SK-N-SH treated with all-trans-retinoic acid at 6 μM for 48 hours (cell line): ENCODE measurements at regions not wholly inside any gene's neighbourhood (a gene's known extent, or its start where the extent isn't known, plus 50 kb on each side); places are given as distances from the start of the nearest gene placed in this dataset.
"Not testable (repeated sequence)": the region's sequence is repeated elsewhere in the genome, so short reads cannot be mapped to it uniquely, and the experiment has no call there.

Source experiments
- ATAC-seq: fragments of 200-7000 bp; cut with Tn5 transposase; 3 replicates; pipeline ENCODE4 v1.9.1; 2020; ENCODE audit warnings: mild to moderate bottlenecking, moderate library complexity
- BACH2 ChIP-seq: fragments of 250-450 bp; sonication (Bioruptor Pico); IDR thresholded peaks from 2 replicates; pipeline ENCODE4 v1.9.0; 2021; ENCODE audit warnings: mild to moderate bottlenecking, borderline replicate concordance
- CSDC2 ChIP-seq: fragments of 250-450 bp; sonication (Bioruptor Pico); IDR thresholded peaks from 2 replicates; pipeline ENCODE4 v1.5.0; 2020; ENCODE audit warnings: mild to moderate bottlenecking, moderate library complexity
- ESRRG ChIP-seq: fragments of 250-450 bp; sonication (Bioruptor Pico); IDR thresholded peaks from 2 replicates; pipeline ENCODE4 v1.6.1; 2021; ENCODE audit warnings: mild to moderate bottlenecking
- GLIS3 ChIP-seq: fragments of 250-450 bp; sonication (Bioruptor Pico); IDR thresholded peaks from 2 replicates; pipeline ENCODE4 v1.5.0; 2020; ENCODE audit warnings: mild to moderate bottlenecking, moderate library complexity
- ISL1 ChIP-seq: fragments of 250-450 bp; sonication (Bioruptor Pico); IDR thresholded peaks from 2 replicates; pipeline ENCODE4 v2.1.2; 2022; ENCODE audit warnings: mild to moderate bottlenecking, moderate library complexity
- OSR1 ChIP-seq: fragments of 250-450 bp; sonication (Bioruptor Pico); IDR thresholded peaks from 2 replicates; pipeline ENCODE4 v1.8.0; 2022; ENCODE audit warnings: moderate library complexity, mild to moderate bottlenecking, inconsistent platforms
- PPARA ChIP-seq: fragments of 250-450 bp; sonication (Bioruptor Pico); IDR thresholded peaks from 2 replicates; pipeline ENCODE4 v1.5.0; 2020; ENCODE audit warnings: mild to moderate bottlenecking, borderline replicate concordance
- RARB ChIP-seq: fragments of 250-450 bp; sonication (Bioruptor Pico); IDR thresholded peaks from 2 replicates; pipeline ENCODE4 v1.8.0; 2021; ENCODE audit warnings: mild to moderate bottlenecking, moderate library complexity
- SNAI2 ChIP-seq: fragments of 250-450 bp; sonication (Bioruptor Pico); IDR thresholded peaks from 2 replicates; pipeline ENCODE4 v1.5.0; 2020; ENCODE audit warnings: mild to moderate bottlenecking, moderate library complexity
- TCF4 ChIP-seq: fragments of 250-450 bp; sonication (Bioruptor Pico); IDR thresholded peaks from 2 replicates; pipeline ENCODE4 v1.8.0; 2021; ENCODE audit warnings: mild to moderate bottlenecking, moderate library complexity, borderline replicate concordance
- TOX ChIP-seq: fragments of 250-450 bp; sonication (Bioruptor Pico); IDR thresholded peaks from 2 replicates; pipeline ENCODE4 v1.8.0; 2021; ENCODE audit warnings: mild to moderate bottlenecking, moderate library complexity, borderline replicate concordance
- ZC3H10 ChIP-seq: fragments of 250-450 bp; sonication (Bioruptor Pico); IDR thresholded peaks from 2 replicates; pipeline ENCODE4 v1.5.1; 2021; ENCODE audit warnings: mild to moderate bottlenecking, moderate library complexity
- ZFP3 ChIP-seq: fragments of 250-450 bp; sonication (Bioruptor Pico); IDR thresholded peaks from 2 replicates; pipeline ENCODE4 v1.5.0; 2020; ENCODE audit warnings: mild to moderate bottlenecking, moderate library complexity
- ZFP30 ChIP-seq: fragments of 450-650 bp; formaldehyde crosslinking; IDR thresholded peaks from 2 replicates; pipeline ENCODE4 v1.5.0; 2022; ENCODE audit warnings: mild to moderate bottlenecking, moderate library complexity
- ZNF565 ChIP-seq: fragments of 450-650 bp; formaldehyde crosslinking; conservative IDR thresholded peaks from 2 replicates; pipeline ENCODE4 v1.5.0; 2020; ENCODE audit warnings: low read depth, mild to moderate bottlenecking, moderate library complexity
- ZNF70 ChIP-seq: fragments of 450-650 bp; formaldehyde crosslinking; IDR thresholded peaks from 2 replicates; pipeline ENCODE4 v1.5.0; 2020; ENCODE audit warnings: mild to moderate bottlenecking, moderate library complexity
- ZNF8 ChIP-seq: fragments of 450-650 bp; formaldehyde crosslinking; IDR thresholded peaks from 2 replicates; pipeline ENCODE4 v1.5.0; 2020; ENCODE audit warnings: mild to moderate bottlenecking, moderate library complexity
- TF ChIP-seq, protein P1 (sequence below): fragments of 250-450 bp; sonication (Bioruptor Pico); IDR thresholded peaks from 2 replicates; pipeline ENCODE4 v1.5.0; 2020; ENCODE audit warnings: mild to moderate bottlenecking, moderate library complexity
- TF ChIP-seq, protein P2 (sequence below): fragments of 250-450 bp; sonication (Bioruptor Pico); IDR thresholded peaks from 2 replicates; pipeline ENCODE4 v1.5.1; 2021; ENCODE audit warnings: mild to moderate bottlenecking, moderate library complexity
- TF ChIP-seq, protein P3 (sequence below): fragments of 250-450 bp; sonication (Bioruptor Pico); IDR thresholded peaks from 2 replicates; pipeline ENCODE4 v1.5.1; 2020; ENCODE audit warnings: low read depth, mild to moderate bottlenecking, moderate library complexity
- TF ChIP-seq, protein P4 (sequence below): fragments of 250-450 bp; sonication (Bioruptor Pico); IDR thresholded peaks from 2 replicates; pipeline ENCODE4 v1.8.0; 2020; ENCODE audit warnings: mild to moderate bottlenecking, moderate library complexity, borderline replicate concordance
- TF ChIP-seq, protein P5 (sequence below): fragments of 250-450 bp; sonication (Bioruptor Pico); IDR thresholded peaks from 2 replicates; pipeline ENCODE4 v1.8.0; 2021; ENCODE audit warnings: low read depth, mild to moderate bottlenecking, moderate library complexity, borderline replicate concordance

DNA sequence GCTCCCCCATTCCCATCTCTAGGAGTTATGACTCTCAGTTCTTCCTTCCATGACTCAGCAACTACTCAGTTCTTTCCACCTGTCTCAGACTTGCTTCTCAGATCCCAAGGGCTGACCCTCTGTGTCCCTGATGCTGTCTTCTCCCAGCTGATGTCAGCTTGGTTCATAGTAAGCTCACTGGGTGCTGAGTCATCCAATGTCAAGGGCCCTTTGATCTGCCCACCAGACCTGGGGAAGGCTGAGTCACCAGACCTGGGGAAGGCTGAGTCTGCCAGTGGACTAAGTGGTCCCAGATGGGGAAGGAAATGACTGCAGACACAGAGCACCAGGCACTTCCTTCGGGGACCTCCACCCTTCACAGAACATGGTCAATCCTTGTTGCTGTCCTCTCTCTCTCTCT, 76.1 kb upstream of the ZEB1 start:
- ATAC-seq: peak; percentile 96
- TF ChIP-seq TOX (CRISPR knock-in tag): no peak
- TF ChIP-seq OSR1: no peak
- TF ChIP-seq, protein P1, sequence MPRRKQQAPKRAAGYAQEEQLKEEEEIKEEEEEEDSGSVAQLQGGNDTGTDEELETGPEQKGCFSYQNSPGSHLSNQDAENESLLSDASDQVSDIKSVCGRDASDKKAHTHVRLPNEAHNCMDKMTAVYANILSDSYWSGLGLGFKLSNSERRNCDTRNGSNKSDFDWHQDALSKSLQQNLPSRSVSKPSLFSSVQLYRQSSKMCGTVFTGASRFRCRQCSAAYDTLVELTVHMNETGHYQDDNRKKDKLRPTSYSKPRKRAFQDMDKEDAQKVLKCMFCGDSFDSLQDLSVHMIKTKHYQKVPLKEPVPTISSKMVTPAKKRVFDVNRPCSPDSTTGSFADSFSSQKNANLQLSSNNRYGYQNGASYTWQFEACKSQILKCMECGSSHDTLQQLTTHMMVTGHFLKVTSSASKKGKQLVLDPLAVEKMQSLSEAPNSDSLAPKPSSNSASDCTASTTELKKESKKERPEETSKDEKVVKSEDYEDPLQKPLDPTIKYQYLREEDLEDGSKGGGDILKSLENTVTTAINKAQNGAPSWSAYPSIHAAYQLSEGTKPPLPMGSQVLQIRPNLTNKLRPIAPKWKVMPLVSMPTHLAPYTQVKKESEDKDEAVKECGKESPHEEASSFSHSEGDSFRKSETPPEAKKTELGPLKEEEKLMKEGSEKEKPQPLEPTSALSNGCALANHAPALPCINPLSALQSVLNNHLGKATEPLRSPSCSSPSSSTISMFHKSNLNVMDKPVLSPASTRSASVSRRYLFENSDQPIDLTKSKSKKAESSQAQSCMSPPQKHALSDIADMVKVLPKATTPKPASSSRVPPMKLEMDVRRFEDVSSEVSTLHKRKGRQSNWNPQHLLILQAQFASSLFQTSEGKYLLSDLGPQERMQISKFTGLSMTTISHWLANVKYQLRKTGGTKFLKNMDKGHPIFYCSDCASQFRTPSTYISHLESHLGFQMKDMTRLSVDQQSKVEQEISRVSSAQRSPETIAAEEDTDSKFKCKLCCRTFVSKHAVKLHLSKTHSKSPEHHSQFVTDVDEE: no peak
- TF ChIP-seq ZFP3 (CRISPR knock-in tag): no peak
- no peak for TF ChIP-seq RARB (CRISPR knock-in tag)
- TF ChIP-seq ZFP30 (CRISPR knock-in tag): no peak
- no peak for TF ChIP-seq BACH2 (CRISPR knock-in tag)
- no peak for TF ChIP-seq ZNF565 (CRISPR knock-in tag)
- no peak for TF ChIP-seq GLIS3 (CRISPR knock-in tag)
- TF ChIP-seq ESRRG (CRISPR knock-in tag): no peak
- no peak for TF ChIP-seq SNAI2 (CRISPR knock-in tag)
- TF ChIP-seq ISL1 (CRISPR knock-in tag): no peak
- no peak for TF ChIP-seq ZNF70 (CRISPR knock-in tag)
- TF ChIP-seq ZC3H10: no peak
- TF ChIP-seq, protein P2, sequence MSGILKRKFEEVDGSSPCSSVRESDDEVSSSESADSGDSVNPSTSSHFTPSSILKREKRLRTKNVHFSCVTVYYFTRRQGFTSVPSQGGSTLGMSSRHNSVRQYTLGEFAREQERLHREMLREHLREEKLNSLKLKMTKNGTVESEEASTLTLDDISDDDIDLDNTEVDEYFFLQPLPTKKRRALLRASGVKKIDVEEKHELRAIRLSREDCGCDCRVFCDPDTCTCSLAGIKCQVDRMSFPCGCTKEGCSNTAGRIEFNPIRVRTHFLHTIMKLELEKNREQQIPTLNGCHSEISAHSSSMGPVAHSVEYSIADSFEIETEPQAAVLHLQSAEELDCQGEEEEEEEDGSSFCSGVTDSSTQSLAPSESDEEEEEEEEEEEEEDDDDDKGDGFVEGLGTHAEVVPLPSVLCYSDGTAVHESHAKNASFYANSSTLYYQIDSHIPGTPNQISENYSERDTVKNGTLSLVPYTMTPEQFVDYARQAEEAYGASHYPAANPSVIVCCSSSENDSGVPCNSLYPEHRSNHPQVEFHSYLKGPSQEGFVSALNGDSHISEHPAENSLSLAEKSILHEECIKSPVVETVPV (CRISPR knock-in tag): no peak
- TF ChIP-seq, protein P3, sequence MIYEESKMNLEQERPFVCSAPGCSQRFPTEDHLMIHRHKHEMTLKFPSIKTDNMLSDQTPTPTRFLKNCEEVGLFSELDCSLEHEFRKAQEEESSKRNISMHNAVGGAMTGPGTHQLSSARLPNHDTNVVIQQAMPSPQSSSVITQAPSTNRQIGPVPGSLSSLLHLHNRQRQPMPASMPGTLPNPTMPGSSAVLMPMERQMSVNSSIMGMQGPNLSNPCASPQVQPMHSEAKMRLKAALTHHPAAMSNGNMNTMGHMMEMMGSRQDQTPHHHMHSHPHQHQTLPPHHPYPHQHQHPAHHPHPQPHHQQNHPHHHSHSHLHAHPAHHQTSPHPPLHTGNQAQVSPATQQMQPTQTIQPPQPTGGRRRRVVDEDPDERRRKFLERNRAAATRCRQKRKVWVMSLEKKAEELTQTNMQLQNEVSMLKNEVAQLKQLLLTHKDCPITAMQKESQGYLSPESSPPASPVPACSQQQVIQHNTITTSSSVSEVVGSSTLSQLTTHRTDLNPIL (CRISPR knock-in tag): no peak
- TF ChIP-seq, protein P4, sequence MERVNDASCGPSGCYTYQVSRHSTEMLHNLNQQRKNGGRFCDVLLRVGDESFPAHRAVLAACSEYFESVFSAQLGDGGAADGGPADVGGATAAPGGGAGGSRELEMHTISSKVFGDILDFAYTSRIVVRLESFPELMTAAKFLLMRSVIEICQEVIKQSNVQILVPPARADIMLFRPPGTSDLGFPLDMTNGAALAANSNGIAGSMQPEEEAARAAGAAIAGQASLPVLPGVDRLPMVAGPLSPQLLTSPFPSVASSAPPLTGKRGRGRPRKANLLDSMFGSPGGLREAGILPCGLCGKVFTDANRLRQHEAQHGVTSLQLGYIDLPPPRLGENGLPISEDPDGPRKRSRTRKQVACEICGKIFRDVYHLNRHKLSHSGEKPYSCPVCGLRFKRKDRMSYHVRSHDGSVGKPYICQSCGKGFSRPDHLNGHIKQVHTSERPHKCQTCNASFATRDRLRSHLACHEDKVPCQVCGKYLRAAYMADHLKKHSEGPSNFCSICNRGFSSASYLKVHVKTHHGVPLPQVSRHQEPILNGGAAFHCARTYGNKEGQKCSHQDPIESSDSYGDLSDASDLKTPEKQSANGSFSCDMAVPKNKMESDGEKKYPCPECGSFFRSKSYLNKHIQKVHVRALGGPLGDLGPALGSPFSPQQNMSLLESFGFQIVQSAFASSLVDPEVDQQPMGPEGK (CRISPR knock-in tag): no peak
- no peak for TF ChIP-seq TCF4 (CRISPR knock-in tag)
- TF ChIP-seq CSDC2 (CRISPR knock-in tag): no peak

DNA sequence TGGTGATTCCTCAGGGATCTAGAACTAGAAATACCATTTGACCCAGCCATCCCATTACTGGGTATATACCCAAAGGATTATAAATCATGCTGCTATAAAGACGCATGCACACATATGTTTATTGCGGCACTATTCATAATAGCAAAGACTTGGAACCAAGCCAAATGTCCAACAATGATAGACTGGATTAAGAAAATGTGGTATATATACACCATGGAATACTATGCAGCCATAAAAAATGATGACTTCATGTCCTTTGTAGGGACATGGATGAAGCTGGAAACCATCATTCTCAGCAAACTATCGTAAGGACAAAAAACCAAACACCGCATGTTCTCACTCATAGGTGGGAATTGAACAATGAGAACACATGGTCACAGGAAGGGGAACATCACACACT, 67.9 kb upstream of the ZEB1 start:
- ATAC-seq: not testable (repeated sequence)
- TF ChIP-seq ZNF8 (CRISPR knock-in tag): 0 out of 2 replicates have a peak, but pooled peaks have one; percentile 13

DNA sequence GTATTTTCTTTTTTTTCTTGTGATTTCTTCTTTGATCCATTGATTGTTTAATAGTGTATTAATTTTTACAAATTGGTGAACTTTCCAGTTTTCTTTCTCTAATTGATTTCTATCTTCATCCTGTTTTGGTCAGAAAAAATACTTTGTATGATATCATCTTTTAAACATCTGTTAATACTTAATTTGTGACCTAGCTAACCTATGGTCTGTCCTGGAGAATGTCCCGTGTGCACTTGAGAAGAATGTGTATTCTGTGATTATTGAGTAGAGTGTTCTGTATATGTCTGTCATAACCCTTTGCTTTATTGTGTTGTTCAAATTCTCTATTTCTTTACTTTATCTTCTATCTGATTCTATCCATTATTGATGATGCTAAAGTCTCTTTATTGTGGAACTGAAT, 65.8 kb upstream of the ZEB1 start:
- ATAC-seq: no peak
- TF ChIP-seq PPARA (CRISPR knock-in tag): no peak
- TF ChIP-seq, protein P1: no peak
- TF ChIP-seq, protein P5, sequence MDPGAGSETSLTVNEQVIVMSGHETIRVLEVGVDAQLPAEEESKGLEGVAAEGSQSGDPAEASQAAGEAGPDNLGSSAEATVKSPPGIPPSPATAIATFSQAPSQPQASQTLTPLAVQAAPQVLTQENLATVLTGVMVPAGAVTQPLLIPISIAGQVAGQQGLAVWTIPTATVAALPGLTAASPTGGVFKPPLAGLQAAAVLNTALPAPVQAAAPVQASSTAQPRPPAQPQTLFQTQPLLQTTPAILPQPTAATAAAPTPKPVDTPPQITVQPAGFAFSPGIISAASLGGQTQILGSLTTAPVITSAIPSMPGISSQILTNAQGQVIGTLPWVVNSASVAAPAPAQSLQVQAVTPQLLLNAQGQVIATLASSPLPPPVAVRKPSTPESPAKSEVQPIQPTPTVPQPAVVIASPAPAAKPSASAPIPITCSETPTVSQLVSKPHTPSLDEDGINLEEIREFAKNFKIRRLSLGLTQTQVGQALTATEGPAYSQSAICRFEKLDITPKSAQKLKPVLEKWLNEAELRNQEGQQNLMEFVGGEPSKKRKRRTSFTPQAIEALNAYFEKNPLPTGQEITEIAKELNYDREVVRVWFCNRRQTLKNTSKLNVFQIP: no peak
- no peak for TF ChIP-seq CSDC2 (CRISPR knock-in tag)
- TF ChIP-seq TOX (CRISPR knock-in tag): no peak
- TF ChIP-seq ZC3H10: no peak
